ENCODE measurements at regions not wholly inside any gene's neighbourhood (a gene's known extent, or its start where the extent isn't known, plus 50 kb on each side); places are given as distances from the start of the nearest gene placed in this dataset.

GRCh38 chr5:124866355-124867136 is 120.1 kb upstream of the ZNF608 start:
- no peak for DNase-seq (ENCODE audit: low read depth, low spot score)
- in situ Hi-C loops (cut with HindIII; ENCODE audit: low pct_unique_long_range_greater_than_20kb, low sequenced_read_pairs): no loop called here

DNA sequence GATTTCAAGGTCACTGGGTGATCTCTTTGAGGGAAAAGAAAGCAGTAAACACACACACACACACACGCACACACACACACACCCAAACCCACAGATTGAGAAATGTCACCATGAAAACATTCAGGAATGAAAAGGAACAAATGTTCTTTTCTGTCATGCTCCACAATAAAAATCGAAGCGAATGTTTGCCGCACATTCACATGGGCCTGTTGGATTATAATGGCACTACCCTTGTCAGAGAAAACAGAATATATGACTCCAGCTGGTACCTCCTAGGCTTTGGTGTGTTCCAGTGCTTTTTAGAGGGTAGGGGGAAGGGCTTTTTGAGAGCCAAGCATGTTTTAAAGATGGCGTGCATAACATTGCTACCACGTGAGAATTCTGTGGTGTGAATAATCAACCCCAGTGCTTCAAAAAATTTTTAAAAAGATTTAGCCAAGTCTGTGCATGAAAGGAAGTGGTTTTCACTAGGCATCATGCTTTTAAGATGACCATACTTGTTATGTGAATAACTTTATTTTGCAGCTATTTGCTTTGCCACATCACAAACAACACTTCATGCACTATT is 120.8 kb upstream of the ZNF608 start:
- in situ Hi-C loops (cut with HindIII; ENCODE audit: low pct_unique_long_range_greater_than_20kb, low sequenced_read_pairs): no loop called here

DNA sequence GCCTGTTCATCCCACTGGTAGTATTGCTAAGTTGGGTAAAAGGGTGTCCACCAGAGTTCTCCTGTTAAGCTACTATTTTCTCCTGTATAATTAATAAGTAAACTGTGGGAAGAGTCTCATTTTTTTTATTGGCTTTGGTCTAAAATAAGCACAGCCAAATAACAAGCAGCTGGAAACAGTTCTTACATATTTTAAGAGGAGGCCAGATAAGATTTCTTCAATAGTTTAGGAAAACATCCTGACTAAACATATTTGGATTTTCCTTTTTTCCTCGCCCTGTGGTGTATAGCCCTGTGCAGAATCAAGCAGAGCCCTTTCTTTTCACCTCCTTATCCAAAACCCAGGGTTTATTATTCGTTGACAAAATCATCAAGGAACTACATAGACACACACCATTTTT is 122.2 kb upstream of the ZNF608 start:
- DNase-seq (ENCODE audit: low read depth, low spot score): no peak
- in situ Hi-C loops (cut with HindIII; ENCODE audit: low pct_unique_long_range_greater_than_20kb, low sequenced_read_pairs): no loop called here

More for the DNA sequence above, 120.8 kb upstream of the ZNF608 start:
- DNase-seq (ENCODE audit: low read depth, low spot score): no peak

DNA sequence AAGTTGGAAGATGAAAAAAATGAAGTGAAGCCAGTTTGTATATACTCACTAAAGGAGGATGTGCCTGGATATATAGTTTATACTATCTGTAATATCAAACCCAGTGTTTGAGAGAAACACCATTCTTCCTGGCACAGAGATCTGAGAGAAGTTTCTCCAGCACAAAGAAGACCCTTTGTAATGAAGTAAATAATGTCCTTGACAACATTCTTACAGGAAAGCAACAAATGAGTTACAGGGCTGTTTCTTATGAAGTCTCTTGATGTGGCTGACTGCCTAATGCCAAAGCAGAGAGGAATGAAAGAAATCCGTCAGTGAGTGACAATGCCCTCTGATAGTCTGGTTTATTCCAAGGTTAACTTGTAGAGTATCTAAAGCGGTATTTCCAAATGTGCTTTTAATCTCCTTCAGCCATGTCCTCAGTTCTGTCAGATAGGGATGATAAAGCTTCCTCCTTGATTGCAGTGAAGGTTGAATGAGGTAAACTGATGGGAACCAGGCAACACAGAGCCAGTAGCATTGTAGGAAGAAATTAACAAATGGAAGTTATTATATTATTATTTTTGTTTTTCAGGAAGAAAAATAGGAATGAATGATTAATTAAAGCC is 123.1 kb upstream of the ZNF608 start:
- peak; percentile 50 for DNase-seq (ENCODE audit: low read depth, low spot score)
- in situ Hi-C loops (cut with HindIII; ENCODE audit: low pct_unique_long_range_greater_than_20kb, low sequenced_read_pairs): no loop called here

DNA sequence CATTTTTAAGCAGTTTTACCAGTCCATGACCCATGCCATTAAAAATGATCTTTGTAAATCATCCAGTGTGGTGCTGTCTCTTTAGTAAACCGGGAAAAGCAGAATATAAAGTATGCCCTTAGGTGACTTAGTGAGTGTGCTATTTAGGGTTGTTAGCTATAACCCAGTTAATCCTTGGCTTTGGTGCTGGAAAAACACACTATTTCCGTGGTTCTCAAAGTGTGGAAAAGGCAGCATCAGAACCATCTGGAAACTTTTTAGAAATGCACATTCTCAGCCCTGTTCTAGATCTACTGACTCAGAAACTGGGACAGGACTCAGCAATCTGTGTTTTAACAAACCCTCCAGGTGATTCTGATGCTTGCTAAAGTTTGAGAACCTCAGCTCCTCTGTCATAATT is 123.6 kb upstream of the ZNF608 start:
- in situ Hi-C loops (cut with HindIII; ENCODE audit: low pct_unique_long_range_greater_than_20kb, low sequenced_read_pairs): no loop called here
- no peak for DNase-seq (ENCODE audit: low read depth, low spot score)

DNA sequence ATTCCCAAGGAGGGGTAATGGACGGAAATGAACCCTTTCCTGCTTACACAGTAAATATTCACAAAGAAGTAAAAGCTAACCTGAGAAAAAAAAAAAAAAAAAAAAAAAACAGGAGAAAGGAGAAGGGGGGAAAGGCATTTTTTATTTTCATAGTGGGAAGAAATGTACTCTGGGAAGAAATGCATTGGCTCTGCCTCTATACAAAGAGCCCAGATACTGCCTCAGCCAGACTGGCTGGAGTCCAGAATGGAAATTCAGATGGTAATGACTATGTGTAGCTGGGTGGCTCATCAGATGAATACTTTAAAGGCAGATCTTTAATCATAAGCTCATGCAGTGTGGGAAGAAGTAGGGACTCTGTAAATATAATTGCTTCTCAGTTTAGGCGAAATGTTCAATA is 124.9 kb upstream of the ZNF608 start:
- DNase-seq (ENCODE audit: low read depth, low spot score): no peak
- in situ Hi-C loops (cut with HindIII; ENCODE audit: low pct_unique_long_range_greater_than_20kb, low sequenced_read_pairs): no loop called here

- no peak for DNase-seq (ENCODE audit: low read depth, low spot score)
- in situ Hi-C loops (cut with HindIII; ENCODE audit: low pct_unique_long_range_greater_than_20kb, low sequenced_read_pairs): no loop called here
Measured at GRCh38 chr5:124872086-124872485, 125.6 kb upstream of the ZNF608 start.

- no peak for DNase-seq (ENCODE audit: low read depth, low spot score)
- in situ Hi-C loops (cut with HindIII; ENCODE audit: low pct_unique_long_range_greater_than_20kb, low sequenced_read_pairs): no loop called here
Measured at GRCh38 chr5:124872615-124873014, 126.2 kb upstream of the ZNF608 start.

DNA sequence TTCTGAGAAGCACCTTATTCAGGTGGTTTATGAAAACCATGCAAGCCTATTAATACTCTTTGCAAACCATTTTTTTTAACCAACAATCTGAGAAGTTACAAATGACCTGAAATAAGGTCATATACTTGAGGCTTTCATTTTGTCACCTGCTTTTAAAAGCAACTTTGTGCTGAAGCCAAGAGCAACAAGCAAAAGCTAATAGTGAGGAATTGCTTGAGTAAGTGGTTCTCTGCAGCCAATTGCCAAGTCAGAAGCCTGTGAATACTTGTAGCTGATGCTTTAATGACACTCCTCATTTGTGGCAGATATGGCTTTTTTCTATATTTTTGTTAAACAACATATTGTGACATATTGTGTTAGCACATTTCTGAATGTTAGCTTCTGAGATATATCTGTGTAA is 126.7 kb upstream of the ZNF608 start:
- DNase-seq (ENCODE audit: low read depth, low spot score): no peak
- in situ Hi-C loops (cut with HindIII; ENCODE audit: low pct_unique_long_range_greater_than_20kb, low sequenced_read_pairs): no loop called here

DNA sequence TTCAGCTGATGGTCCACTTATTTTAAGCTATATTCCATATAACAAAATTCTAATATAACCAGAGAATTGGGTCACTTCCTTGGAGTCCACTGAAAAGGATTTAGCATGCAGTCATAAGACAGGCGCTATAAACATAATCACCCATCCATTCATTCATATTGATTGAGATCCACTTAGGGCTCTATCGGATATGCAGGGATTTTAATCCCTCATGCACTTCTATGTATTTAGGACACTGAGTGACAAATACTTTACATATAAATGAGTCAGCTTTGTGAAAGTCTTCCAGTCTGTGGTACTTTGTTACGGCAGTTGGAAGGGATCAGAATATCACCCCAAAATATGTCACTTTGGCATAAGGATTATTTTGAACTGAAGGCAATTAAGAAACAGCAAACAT is 127.3 kb upstream of the ZNF608 start:
- DNase-seq (ENCODE audit: low read depth, low spot score): no peak
- in situ Hi-C loops (cut with HindIII; ENCODE audit: low pct_unique_long_range_greater_than_20kb, low sequenced_read_pairs): no loop called here

DNA sequence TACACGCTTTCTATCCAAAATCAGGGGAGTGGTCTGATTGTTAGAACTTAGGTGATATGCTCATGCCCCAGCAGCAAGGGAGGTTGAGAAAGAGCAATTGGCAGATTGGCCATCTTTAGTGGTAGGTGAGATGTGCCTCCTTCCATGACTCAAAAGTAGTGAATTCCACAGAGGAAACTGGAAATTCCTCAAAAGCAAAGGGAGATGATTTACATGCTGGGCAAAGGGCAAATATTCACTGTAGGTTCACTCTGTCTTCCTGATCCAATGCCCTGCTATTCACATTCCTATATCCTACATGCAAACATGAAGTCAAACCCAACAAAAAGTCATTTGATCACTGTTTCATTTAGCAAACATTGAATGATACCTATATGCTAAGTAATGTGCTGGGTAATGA is 130.1 kb upstream of the ZNF608 start:
- DNase-seq (ENCODE audit: low read depth, low spot score): no peak
- in situ Hi-C loops (cut with HindIII; ENCODE audit: low pct_unique_long_range_greater_than_20kb, low sequenced_read_pairs): no loop called here

DNA sequence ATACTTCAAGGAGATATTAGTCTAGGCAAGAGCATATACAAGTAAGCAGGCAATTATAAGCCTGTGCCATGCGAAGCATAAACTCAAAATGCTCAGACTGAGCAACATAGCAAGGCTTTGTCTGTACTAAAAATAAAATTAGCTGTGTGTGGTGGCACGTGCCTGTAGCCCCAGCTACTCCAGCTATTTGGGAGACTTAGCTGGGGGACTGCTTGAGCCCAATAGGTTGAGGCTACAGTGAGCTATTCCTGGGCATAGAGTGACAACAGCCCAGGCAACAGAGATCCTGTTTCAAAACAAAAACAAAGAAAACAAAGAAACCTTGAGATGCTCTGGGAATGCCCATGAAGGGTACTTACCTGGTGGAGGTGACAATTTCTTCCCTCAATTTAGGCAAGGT is 130.5 kb upstream of the ZNF608 start:
- in situ Hi-C loops (cut with HindIII; ENCODE audit: low pct_unique_long_range_greater_than_20kb, low sequenced_read_pairs): no loop called here
- DNase-seq (ENCODE audit: low read depth, low spot score): no peak

DNA sequence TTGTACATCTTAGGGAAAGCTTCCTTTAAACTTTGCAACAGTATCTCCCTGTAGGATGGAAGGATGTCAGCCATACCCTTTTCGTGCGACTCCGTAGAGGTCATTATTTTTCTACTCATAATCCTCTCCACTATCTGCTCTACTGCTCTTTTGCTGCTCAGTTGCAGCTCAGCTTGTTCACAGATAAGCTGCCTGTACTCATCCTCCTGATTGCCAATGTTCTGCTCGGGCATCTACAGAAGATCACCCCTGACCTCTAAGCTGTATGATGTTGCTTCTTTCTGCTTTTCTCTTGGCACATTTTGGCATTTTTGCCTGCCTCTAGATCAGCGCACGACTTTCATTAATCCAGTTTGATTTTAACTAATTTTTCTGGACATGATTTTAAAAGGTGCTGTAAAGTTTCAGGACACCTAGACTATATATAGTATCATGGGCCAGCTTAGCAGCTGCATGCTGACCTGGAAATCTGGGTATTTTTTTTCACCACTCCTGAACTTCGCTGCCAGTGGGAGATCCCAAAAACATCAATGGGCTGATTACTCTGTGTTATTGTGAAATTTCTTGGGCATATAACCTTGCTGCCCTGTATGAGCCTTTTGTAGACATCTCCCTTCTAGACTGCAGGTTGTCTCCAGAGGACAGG is 131.2 kb upstream of the ZNF608 start:
- in situ Hi-C loops (cut with HindIII; ENCODE audit: low pct_unique_long_range_greater_than_20kb, low sequenced_read_pairs): no loop called here
- DNase-seq (ENCODE audit: low read depth, low spot score): no peak

DNA sequence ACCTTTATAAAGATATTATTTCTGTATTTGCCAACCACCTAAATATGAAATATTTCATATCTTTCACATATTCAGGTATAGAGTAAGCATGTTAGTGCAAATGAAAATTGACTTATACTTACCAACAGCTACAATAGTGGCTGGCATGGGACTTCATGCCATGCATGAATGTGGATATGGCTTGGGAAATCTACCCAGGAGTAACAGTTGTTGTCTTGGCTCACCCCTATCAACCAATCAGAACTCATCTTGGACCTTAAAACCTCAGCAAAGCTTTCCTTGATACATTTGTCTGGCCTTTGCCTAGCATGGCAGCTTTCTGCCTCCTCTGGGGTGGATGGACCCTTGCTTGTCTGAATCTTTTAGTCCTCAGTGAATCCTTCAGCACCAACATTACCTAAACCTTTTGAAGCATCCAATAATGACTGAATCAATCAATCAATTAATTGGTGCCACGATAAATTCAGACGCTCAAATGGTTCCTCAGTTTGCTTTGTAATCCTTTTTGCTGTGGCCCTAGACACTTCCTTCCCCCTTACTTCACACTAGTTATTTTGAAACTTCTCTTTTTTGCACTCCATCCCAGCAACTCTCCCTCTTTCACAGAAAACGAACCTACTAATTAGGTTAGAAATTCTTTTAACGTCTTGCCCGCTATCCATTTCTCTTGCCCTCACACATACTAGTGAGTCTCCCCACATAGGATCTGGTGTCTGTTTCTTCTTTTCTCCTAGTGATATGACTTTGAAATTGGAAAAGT is 132.3 kb upstream of the ZNF608 start:
- DNase-seq (ENCODE audit: low read depth, low spot score): no peak

DNA sequence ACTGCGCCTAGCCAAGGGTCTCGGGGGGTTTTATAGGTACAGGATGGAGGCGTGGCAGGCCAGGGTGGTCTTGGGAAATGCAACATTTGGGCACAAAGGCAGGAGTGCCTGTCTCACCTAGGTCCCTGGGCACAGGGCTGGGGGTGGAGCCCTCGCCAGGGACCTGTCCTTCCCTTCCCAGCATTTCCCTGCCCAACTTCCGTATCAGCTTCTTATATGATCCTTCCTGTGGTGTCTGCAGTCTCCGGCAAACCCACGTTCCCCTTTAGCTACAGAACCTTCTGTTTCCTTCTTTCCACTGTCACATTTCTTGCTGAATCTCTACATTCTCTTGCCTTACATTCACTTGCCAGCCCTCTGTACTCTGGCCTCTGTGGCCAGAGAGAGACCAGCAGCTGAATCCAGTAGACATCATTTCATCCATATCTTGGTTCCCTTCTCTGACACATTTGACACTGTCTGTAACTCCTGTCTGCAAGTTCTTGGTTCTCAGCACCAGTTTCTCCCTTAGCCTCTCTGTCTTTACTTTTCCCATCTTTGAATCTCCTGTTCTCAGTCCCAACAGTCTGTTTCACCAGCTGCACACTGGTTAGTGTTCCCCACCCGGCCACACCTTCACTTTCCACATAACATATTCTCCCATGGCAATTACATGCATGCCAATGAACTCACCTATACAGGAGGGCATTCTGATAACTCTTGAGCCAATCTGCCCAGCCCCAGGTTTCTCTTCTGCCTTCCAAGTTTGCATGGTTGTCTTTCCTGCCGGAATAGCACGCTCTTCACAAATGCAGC is 134.7 kb upstream of the ZNF608 start:
- in situ Hi-C loops (cut with HindIII; ENCODE audit: low pct_unique_long_range_greater_than_20kb, low sequenced_read_pairs): no loop called here
- DNase-seq (ENCODE audit: low read depth, low spot score): no peak

More for the DNA sequence above, 132.3 kb upstream of the ZNF608 start:
- in situ Hi-C loops (cut with HindIII; ENCODE audit: low pct_unique_long_range_greater_than_20kb, low sequenced_read_pairs): no loop called here

DNA sequence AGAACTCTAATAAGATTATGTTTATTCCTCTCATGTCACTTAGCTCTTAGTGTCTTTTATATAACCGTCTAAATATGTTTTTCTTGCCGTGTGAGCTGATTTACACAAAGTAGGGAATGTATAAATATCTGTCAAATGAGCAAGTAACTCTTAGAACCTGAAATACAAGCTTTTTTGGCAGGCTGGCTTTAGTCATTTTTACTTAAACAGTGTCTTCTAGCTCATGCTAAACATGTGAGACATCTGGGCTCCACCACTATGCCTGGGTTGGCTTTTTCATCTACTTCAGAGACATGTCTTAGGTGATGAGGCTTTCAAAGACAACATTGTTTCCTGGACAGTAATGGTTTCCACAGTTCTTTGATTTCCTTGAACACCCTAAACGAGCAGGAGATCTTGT is 137.2 kb upstream of the ZNF608 start:
- no peak for DNase-seq (ENCODE audit: low read depth, low spot score)
- in situ Hi-C loops (cut with HindIII; ENCODE audit: low pct_unique_long_range_greater_than_20kb, low sequenced_read_pairs): no loop called here

GRCh38 chr5:124884114-124884513 is 137.7 kb upstream of the ZNF608 start:
- in situ Hi-C loops (cut with HindIII; ENCODE audit: low pct_unique_long_range_greater_than_20kb, low sequenced_read_pairs): no loop called here
- no peak for DNase-seq (ENCODE audit: low read depth, low spot score)
